GM13976 (cell line): ENCODE measurements at regions not wholly inside any gene's neighbourhood (a gene's known extent, or its start where the extent isn't known, plus 50 kb on each side); places are given as distances from the start of the nearest gene placed in this dataset.

Source experiments
- DNase-seq: peaks from one replicate; pipeline ENCODE4 v3.0.0; 2012; ENCODE audit warnings: low spot score
- CTCF ChIP-seq: IDR thresholded peaks from 2 replicates; pipeline ENCODE4 v1.5.1; 2012; ENCODE audit warnings: borderline replicate concordance, mild to moderate bottlenecking; ENCODE audit not compliant: insufficient read depth; ENCODE audit errors: extremely low read depth, missing control alignments, control extremely low read depth
- in situ Hi-C: fragments of 300-500 bp; cut with MboI; formaldehyde crosslinking; loops from one replicate; pipeline ENCODE4 v1.12.0; 2022; ENCODE audit warnings: low sequenced_read_pairs, mixed read lengths, inconsistent platforms; ENCODE audit not compliant: unreplicated experiment

- TF ChIP-seq CTCF = no peak
- no peak for DNase-seq
- in situ Hi-C loops = no loop called here
Observed at GRCh38 chr13:97535614-97536013, 101.6 kb downstream of the RAP2A start.

- in situ Hi-C loops = no loop called here
- no peak for DNase-seq
- TF ChIP-seq CTCF = no peak
Observed at GRCh38 chr13:97537110-97537509, 103.1 kb downstream of the RAP2A start.

- in situ Hi-C loops = no loop called here
- no peak for TF ChIP-seq CTCF
- DNase-seq = no peak
Observed at GRCh38 chr13:97538203-97538602, 104.2 kb downstream of the RAP2A start.

- DNase-seq = no peak
- in situ Hi-C loops = no loop called here
- no peak for TF ChIP-seq CTCF
Observed at GRCh38 chr13:97539651-97540610, 106.0 kb downstream of the RAP2A start.

- DNase-seq = no peak
- TF ChIP-seq CTCF = no peak
- in situ Hi-C loops = no loop called here
Observed at GRCh38 chr13:97540696-97541095, 106.7 kb downstream of the RAP2A start.

- in situ Hi-C loops = no loop called here
- no peak for TF ChIP-seq CTCF
- DNase-seq = no peak
Observed at GRCh38 chr13:97542102-97542685, 108.2 kb downstream of the RAP2A start.
